OCI-LY7 (cell line): ENCODE measurements at regions not wholly inside any gene's neighbourhood (a gene's known extent, or its start where the extent isn't known, plus 50 kb on each side); places are given as distances from the start of the nearest gene placed in this dataset.

Experiments
- BruUV-seq: library from RNA; stranded (reverse); fragments of 400-500 nt; replicated peaks from 2 replicates; lab custom pipeline; 2021; lab: Mats Ljungman, UMichigan
- CTCF ChIA-PET: fragments of 300-600 bp; sonication (Branson Sonifier 250); formaldehyde crosslinking; loops from one replicate; lab custom pipeline; 2022; ENCODE audit warnings: antibody characterized with exemption; ENCODE audit not compliant: unreplicated experiment; lab: Charles Lee
- POLR2A ChIA-PET: fragments of 300-600 bp; sonication (Branson Sonifier 250); formaldehyde crosslinking; loops from one replicate; lab custom pipeline; 2022; ENCODE audit warnings: antibody characterized with exemption; lab: Charles Lee
- DNase-seq: peaks from one replicate; pipeline ENCODE4 v3.0.0-alpha.2; 2015; ENCODE audit warnings: low spot score
- H2AFZ ChIP-seq: fragments of 200-600 bp; sonication (generic), shearing (Covaris generic); 2 replicates; pipeline ENCODE4 v1.6.1; 2014; ENCODE audit warnings: mild to moderate bottlenecking, antibody characterized with exemption, low read length, moderate library complexity
- H3K27ac ChIP-seq: fragments of 200-600 bp; sonication (generic); 2 replicates; pipeline ENCODE4 v1.5.1; 2014; ENCODE audit warnings: mixed run types, low read depth, mild to moderate bottlenecking, moderate library complexity, low read length, inconsistent platforms; ENCODE audit not compliant: poor library complexity, severe bottlenecking
- H3K36me3 ChIP-seq: fragments of 200-600 bp; sonication (generic); 2 replicates; pipeline ENCODE4 v1.6.1; 2014; ENCODE audit warnings: mild to moderate bottlenecking, antibody characterized with exemption, low read length, moderate library complexity, mixed read lengths; ENCODE audit not compliant: insufficient read depth
- H3K4me1 ChIP-seq: fragments of 200-600 bp; sonication (generic); 2 replicates; pipeline ENCODE4 v1.5.1; 2014; ENCODE audit warnings: mild to moderate bottlenecking, low read length; ENCODE audit not compliant: insufficient read depth, poor library complexity, severe bottlenecking
- H3K4me2 ChIP-seq: fragments of 200-600 bp; sonication (generic); 2 replicates; pipeline ENCODE4 v1.6.1; 2014; ENCODE audit warnings: mild to moderate bottlenecking, low read length
- H3K4me3 ChIP-seq: fragments of 200-600 bp; sonication (generic); 2 replicates; pipeline ENCODE4 v1.5.1; 2014; ENCODE audit warnings: mild to moderate bottlenecking, low read depth, low read length; ENCODE audit not compliant: poor library complexity, severe bottlenecking
- H3K79me2 ChIP-seq: fragments of 200-600 bp; sonication (generic); 2 replicates; pipeline ENCODE4 v1.6.1; 2016; ENCODE audit warnings: low read depth, mild to moderate bottlenecking, low read length, moderate library complexity, mixed read lengths; ENCODE audit not compliant: insufficient read depth
- H3K9me2 ChIP-seq: fragments of 200-600 bp; sonication (generic); 2 replicates; pipeline ENCODE4 v1.6.1; 2016; ENCODE audit warnings: mild to moderate bottlenecking, low read length, mixed read lengths; ENCODE audit not compliant: insufficient read depth
- H3K9me3 ChIP-seq: fragments of 200-600 bp; sonication (generic); 2 replicates; pipeline ENCODE4 v1.6.1; 2014; ENCODE audit warnings: mild to moderate bottlenecking, mixed run types, low read length, mixed read lengths
- H4K20me1 ChIP-seq: fragments of 200-600 bp; sonication (generic); 2 replicates; pipeline ENCODE4 v1.6.1; 2014; ENCODE audit warnings: mild to moderate bottlenecking, antibody characterized with exemption, low read length, moderate library complexity, mixed read lengths; ENCODE audit not compliant: insufficient read depth
- EZH2phosphoT487 ChIP-seq: fragments of 200-600 bp; sonication (generic); IDR thresholded peaks from 2 replicates; pipeline ENCODE4 v1.6.1; 2018; ENCODE audit warnings: low read depth, borderline replicate concordance, mild to moderate bottlenecking, mixed run types, antibody characterized with exemption, low read length, moderate library complexity, mixed read lengths
- intact Hi-C: fragments of 100-400 bp; cut with micrococcal nuclease; formaldehyde crosslinking; loops from one replicate; pipeline ENCODE4 v1.10.0; 2022; ENCODE audit not compliant: unreplicated experiment
- TF ChIP-seq, protein P1 (sequence below): fragments of 200-600 bp; sonication (generic); conservative IDR thresholded peaks from 2 replicates; pipeline ENCODE4 v1.5.1; 2014; ENCODE audit warnings: mild to moderate bottlenecking, antibody characterized with exemption, low read length, moderate library complexity, mixed read lengths

DNA sequence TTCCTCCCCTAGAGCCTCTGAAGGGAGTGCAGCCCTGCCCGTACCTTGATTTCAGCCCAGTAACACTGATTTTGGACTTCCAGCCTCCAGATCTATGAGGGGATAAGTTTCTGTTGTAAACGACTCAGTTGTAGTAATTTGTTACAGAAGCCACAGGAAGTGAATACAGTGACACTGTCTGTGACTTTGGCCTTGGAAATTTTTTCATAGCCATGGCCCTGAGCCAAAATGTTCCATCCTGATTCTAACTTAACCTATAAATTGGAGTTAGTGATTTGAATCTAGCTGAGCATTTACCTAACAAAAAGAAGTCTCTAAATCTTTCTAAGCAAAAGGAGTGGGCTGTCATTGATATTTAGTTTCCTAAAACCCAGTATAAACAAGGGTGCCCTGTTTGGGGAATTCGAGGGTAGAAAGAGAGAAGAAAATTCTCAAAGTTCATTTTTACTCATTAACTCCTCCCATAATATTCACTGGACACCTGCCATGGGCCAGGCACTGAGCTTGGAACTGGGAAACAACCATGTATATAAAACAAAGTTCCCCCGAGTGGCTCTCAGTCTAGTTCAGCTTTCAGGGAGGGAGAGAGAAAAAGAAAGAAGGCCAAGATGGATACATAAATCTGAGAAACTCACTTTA lies 162.3 kb downstream of the SKIDA1 start:
- no peaks in the 10 kb centered on the region for H3K79me2 ChIP-seq
- TF ChIP-seq, protein P1, sequence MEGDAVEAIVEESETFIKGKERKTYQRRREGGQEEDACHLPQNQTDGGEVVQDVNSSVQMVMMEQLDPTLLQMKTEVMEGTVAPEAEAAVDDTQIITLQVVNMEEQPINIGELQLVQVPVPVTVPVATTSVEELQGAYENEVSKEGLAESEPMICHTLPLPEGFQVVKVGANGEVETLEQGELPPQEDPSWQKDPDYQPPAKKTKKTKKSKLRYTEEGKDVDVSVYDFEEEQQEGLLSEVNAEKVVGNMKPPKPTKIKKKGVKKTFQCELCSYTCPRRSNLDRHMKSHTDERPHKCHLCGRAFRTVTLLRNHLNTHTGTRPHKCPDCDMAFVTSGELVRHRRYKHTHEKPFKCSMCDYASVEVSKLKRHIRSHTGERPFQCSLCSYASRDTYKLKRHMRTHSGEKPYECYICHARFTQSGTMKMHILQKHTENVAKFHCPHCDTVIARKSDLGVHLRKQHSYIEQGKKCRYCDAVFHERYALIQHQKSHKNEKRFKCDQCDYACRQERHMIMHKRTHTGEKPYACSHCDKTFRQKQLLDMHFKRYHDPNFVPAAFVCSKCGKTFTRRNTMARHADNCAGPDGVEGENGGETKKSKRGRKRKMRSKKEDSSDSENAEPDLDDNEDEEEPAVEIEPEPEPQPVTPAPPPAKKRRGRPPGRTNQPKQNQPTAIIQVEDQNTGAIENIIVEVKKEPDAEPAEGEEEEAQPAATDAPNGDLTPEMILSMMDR: no peak
- TF ChIP-seq EZH2phosphoT487: no peak

DNA sequence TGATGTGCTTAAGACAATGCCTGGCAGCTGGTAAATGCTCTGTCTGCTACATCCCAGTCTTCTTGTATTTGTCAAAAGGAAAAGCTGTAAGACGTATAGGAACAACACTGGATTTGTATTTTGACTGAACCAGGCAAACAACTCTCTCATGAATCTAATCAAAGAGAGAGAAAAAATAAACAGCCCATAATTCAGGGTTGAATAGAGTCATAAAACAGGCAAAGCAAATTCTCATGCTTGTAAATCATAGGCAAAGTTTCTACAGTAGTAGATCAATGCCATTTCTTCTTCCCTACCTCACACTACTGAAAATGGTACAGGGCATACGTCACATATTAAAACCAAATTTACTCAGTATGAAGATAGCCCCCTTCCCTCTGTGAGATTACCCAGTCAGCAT lies 166.3 kb downstream of the SKIDA1 start:
- H3K4me2 ChIP-seq: no peak overlapping the region
- H3K27ac ChIP-seq: no peak overlapping the region
- H3K4me3 ChIP-seq: no peak overlapping the region
- TF ChIP-seq EZH2phosphoT487: no peak
- TF ChIP-seq, protein P1: no peak
- H3K79me2 ChIP-seq: no peaks in the 10 kb centered on the region
- H3K4me1 ChIP-seq: no peaks in the 10 kb centered on the region
- no peaks in the 10 kb centered on the region for H3K9me2 ChIP-seq
- no peak overlapping the region for H2AFZ ChIP-seq
- no peaks in the 10 kb centered on the region for H3K9me3 ChIP-seq
- CTCF ChIA-PET: no interaction called here
- no TSS peak for BruUV-seq
- H3K36me3 ChIP-seq: no peaks in the 10 kb centered on the region
- POLR2A ChIA-PET: interaction anchor here (0.6 kb wide), 1 partner anchor 23 kb away, joined by 3 read pairs; no protein-coding TSS in a partner anchor
- H4K20me1 ChIP-seq: no peaks in the 10 kb centered on the region
- intact Hi-C loops: no loop called here
- DNase-seq: no peak

More for the DNA sequence above, 162.3 kb downstream of the SKIDA1 start:
- Histone ChIP-seq H3K9me3 (no peaks in the 10 kb centered on the region), H3K9me2 (no peaks in the 10 kb centered on the region), H3K4me3 (no peak overlapping the region), H3K4me2 (no peak overlapping the region), H3K27ac (no peak overlapping the region), H4K20me1 (no peaks in the 10 kb centered on the region), H3K4me1 (no peaks in the 10 kb centered on the region), H2AFZ (no peak overlapping the region), H3K36me3 (no peaks in the 10 kb centered on the region)
- intact Hi-C loops: no loop called here
- BruUV-seq: no TSS peak
- no peak for DNase-seq
- POLR2A ChIA-PET: no interaction called here
- CTCF ChIA-PET: no interaction called here

DNA sequence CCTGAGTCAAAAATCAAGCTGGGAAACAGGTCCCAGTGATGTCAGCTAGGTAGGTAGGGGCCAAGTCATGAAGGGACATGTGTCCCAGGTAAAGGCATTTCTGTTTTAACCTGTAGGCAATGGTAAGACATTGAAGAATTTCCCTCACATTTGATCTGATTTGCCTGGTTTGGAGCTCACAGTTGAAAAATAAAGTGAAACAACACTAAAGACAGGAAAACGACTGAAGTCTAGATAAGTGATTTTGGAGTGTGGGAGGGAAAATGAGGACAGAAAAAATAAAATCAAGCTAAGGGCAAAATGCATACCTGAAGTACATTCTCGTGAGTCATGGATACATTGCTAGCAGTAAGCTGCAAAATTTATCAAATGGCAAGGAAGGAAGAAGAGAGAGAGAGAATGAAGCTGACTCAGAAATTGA lies 169.9 kb downstream of the SKIDA1 start:
- no peaks in the 10 kb centered on the region for H3K4me1 ChIP-seq
- intact Hi-C loops: no loop called here
- no peak overlapping the region for H2AFZ ChIP-seq
- ChIA-PET POLR2A (interaction anchor here (0.7 to 0.8 kb wide), 2 partner anchors 15 to 36 kb away, joined by 3 read pairs; no protein-coding TSS in a partner anchor), CTCF (no interaction called here)
- no peak for DNase-seq
- no peaks in the 10 kb centered on the region for H4K20me1 ChIP-seq
- no peaks in the 10 kb centered on the region for H3K9me3 ChIP-seq
- no peak overlapping the region for H3K27ac ChIP-seq
- BruUV-seq: no TSS peak
- H3K79me2 ChIP-seq: no peaks in the 10 kb centered on the region
- no peak overlapping the region for H3K4me2 ChIP-seq
- H3K4me3 ChIP-seq: no peak overlapping the region
- no peak for TF ChIP-seq EZH2phosphoT487
- TF ChIP-seq, protein P1: no peak
- H3K36me3 ChIP-seq: no peaks in the 10 kb centered on the region
- no peaks in the 10 kb centered on the region for H3K9me2 ChIP-seq
